ENCODE measurements at regions not wholly inside any gene's neighbourhood (a gene's known extent, or its start where the extent isn't known, plus 50 kb on each side); places are given as distances from the start of the nearest gene placed in this dataset.

DNA sequence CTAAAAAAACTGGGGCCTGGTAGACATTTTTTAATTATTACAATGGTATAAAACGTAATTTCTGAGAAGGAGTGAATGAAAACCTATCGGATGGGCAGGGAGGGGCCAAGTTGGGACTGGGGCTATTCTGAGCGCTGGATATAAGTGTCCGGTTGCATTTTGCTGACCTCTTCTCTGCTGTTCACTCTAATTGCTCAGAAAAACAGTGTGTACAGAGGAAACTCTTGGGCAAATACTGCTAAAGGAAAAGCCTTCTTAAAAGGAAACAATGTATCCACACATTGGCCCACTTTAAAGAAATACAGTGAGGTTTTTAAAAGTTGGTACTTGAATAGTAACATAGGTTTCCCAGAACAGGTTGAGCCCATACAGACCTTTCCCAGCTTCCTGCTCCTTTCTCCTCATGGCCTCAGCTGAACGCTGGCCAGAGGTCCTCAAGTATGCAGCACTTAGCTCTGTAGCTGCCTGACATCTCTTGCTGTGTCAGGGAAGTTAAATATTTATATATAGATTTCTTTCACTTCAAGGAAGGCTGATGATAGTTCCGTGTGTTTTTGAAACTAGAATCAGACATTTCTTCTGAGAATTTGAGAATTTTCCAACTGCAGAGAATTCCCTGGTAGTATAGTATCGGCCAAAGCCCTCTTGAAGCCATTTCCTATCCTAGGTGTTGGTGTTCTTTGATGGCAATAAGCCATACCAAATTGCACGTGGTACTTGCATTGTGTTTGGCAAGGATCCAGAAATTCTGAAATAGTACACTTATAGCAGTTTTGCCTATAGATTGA is 97.1 kb upstream of the SLC4A4 start:
- no peak for DNase-seq (ENCODE audit: low read depth in 3 of 3)

DNA sequence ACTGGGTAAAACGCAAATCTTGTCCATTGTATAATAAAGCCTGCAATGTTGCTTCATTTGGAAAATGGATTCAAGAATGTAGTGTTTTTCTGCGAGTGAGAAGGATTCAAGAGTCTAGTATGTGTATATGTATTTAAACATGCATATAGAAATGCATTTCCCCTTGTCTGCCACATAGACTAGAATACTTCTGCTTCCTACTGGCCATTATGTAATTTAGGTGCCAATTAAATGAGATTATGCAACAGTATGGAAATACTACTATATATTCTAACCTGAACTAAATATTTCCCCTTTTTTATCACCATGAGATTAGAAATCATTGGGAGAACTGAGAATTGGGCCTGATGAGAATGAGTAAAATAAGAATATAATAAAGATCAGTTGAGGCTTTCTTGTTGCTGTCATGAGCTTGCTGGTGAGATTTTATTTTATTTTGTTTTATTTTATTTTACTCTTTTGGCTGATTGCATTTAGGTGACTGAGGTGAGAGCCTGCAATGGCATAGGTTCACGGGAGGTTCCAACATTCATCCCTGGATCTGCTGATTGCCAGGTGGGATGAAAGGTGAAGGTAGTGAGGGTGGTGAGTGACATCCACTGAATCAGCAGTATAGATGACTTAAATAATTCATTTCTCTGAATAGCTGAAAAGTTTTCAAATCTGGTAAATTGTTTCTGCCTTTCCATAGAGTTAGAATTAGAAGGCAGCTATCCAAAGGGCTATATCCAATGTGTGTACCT is 95.6 kb upstream of the SLC4A4 start:
- no peak for DNase-seq (ENCODE audit: low read depth in 3 of 3)

DNA sequence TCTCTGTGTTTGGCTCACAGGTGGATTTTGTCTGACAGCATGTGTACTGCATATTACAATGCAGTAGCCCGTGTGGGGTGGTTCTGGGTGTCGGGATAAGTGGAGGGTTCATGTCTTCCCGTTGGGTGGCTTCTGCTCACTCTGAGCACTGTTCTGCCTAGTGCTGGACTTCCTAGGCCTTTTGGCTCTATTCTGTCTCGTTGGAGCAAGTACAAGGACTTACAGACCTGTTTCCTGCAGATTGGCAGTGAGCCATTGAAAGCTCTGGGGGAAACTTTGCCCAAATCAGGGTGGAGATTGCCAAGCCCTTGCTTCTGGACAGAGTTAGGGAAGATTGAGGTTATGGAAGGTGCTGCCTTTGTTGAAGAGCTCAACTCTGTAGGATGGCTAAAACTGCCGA is 91.1 kb upstream of the SLC4A4 start:
- DNase-seq (ENCODE audit: low read depth in 3 of 3): no peak

DNA sequence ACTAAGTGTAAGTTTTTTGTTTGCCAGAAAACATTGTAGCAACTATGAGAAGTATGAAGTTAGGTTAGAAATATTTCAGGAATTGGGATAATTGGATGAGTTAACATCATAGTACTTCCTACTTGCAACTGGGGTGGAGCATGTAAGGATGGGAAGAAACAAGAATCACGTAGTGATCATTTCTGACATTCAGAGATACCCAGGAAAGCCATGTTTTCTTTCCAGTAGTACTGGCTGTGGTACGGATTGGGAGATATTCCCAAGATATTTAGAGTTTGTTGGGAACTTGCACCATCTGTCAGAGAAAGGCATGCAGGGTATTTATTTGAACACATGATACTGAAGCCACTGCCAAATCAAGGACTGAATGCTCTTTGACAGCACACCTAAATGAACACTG is 87.6 kb upstream of the SLC4A4 start:
- DNase-seq (ENCODE audit: low read depth in 3 of 3): no peak

DNA sequence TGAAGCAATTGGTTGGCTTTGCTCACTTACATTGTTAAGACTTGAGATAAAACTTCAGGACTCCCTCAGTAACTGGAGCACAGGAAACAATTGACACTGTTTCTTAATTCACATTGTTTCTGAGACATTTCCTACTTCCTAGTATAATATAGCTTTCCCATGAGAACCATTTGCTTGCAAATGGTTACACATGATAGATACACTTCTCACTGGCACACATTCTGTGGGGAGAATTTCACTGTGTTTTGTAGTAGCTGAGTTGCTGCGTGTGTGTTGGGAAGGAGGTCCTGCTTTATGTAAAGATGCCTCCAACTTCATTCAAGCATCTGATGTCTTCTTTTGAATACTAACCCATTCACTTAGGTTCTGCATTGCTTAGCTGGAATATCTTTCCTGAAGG is 85.3 kb upstream of the SLC4A4 start:
- DNase-seq (ENCODE audit: low read depth in 3 of 3): no peak

DNA sequence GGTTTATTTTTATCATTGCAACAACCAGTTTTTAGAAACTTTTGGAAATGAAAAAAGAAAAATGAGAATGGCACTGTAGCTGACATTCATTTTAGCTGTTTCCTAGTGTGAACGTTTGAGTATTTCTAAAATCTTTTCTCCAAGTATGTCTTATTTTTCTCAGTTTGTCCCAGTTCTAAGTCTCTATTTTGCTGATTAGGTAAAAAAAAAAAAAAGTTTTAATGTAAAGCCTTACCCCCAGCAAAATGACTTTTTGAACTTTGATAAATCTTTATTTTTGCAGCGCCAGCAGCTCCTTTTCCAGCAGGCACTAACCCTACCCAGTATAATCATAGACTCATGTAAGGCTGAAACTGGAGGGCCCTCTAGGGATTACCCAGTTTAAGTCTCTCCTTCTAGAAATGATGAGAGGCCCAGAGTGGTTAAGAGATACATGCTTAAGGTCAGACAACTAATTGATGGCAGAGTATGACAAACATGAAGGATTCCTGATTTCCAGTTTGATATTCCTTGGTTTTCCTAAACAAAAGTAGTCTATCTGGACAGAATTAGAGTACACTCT is 84.3 kb upstream of the SLC4A4 start:
- no peak for DNase-seq (ENCODE audit: low read depth in 3 of 3)

DNA sequence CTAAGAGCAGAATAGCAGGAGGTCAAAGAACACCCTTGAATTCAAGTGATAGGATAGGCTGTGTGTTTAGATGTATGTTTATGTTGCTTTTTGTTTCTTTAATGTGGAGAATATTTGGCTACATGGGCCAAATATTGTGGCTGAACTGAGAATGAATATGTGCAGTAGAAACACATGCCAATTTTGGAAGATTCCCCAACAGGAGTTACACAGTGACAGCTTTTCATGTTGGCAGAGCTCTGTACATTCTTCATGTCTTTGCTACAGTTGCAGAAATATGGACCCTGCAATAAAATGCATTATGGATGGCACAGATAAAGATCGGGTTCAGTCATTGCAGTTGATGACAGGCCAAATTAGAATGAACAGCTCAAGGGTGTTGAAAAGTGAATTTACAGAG is 82.8 kb upstream of the SLC4A4 start:
- no peak for DNase-seq (ENCODE audit: low read depth in 3 of 3)

DNA sequence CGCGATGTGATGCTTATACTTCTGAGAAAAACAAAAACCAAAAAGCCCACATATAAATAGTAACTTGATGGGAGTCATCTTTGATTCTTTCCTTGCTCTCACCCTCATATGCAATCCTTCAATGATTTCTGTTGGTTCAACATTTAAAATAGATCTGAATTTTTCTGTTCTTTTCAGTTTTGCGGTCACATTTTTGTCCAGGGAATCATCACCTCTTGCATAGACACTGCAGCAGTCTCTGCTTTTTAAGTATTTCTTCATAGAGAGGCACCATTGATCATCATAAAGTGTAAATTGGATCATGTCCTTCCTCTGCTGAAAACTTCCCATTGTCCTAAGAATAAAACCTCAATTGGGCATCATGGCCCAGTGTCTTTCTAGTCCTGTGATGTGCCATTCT is 81.1 kb upstream of the SLC4A4 start:
- DNase-seq (ENCODE audit: low read depth in 3 of 3): no peak

DNA sequence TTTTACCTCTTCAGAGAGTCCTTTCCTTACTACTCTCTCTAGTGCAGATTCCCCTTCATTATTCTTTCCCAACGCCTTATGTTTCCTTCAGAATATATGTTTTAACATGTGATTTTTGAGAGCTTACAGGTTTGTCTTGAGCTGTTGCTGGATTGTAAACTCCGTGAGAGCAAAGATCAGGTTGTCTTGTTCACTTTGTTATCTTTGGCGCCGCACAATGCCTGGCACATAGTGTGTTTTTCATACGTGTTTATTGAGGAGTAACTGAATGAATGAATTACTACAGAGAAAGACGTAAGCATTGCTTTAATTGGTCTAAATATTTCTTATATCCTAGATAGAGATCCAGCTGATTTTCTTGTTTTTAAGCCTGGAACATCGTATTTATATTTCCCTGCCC is 80.5 kb upstream of the SLC4A4 start:
- DNase-seq (ENCODE audit: low read depth in 3 of 3): no peak

DNA sequence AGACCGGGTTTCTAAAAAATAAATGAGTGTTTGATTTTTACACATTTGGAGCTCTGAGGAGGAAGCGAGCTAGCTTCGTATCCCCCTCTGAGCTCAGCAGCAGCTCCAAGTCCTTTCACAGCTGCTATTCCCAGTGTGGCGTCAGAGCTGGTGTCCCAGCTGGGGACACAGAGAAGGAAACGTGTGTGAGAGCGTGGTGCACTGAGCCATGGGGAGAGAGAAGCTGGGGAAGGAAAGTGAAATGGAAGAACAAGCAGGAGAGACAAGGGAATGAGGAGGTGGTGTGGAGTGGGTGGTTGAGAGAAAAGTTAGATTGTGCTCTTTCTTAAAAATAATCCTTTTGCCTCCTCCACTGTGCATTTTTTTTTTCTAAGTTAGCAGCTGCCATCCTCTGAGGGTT is 79.5 kb upstream of the SLC4A4 start:
- no peak for DNase-seq (ENCODE audit: low read depth in 3 of 3)

DNA sequence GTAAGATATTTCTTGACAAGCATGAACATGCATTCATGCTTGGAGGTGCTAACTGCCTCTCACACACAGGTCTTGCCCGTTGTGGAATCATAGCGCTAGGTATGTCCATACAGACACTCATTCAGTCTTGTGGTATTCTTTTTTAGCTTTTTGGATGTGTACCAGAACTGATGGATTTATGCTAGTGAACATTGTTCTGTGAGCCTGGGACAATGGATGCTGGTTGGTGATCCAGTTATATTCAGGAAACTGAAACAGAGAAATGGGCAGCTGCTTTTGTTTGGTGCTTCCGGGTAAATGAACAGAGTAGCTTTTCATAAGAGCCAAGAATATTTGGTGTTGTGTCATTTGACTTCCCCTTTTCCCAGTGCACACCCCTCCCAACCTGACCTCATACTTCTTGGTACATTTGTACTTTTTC is 78.9 kb upstream of the SLC4A4 start:
- no peak for DNase-seq (ENCODE audit: low read depth in 3 of 3)

DNA sequence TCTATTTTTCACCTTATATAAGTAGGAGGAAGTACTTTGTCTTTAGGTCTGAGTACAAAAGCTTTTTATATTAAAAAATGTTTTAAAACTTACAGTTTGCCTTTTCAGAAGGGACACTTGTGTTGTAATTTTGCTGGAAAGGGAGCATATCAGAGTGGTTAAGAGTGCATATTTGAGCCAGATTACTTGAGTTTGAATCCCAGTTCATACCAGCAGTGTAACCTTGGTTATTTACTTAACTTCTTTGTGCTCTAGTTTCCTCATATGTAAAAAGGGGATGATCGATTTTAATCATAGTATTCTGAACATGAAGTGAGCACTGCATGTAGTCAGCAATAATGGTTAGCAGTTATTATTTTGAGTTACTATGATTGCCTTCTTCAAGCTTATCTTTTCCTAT is 78.3 kb upstream of the SLC4A4 start:
- DNase-seq (ENCODE audit: low read depth in 3 of 3): no peak

DNA sequence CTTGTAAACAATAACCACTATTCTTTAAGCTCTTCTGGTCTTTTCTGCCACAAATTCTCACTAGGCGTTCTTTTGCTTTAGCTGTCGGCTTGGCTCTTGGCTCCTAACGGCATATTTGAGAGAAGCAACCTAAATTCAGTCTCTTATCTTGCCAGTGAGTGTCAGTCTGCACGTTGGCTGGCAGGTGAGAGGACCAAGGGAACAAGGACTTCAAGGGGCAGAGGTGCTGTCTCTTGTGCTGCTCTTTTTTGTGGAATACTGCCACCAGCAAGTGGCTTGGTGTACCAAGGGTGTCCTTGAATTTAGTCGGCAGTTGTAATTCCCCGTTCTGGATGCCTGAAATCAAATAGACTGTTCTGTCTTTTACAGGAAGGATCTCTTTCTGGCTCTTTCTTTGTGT is 77.8 kb upstream of the SLC4A4 start:
- DNase-seq (ENCODE audit: low read depth in 3 of 3): no peak

DNA sequence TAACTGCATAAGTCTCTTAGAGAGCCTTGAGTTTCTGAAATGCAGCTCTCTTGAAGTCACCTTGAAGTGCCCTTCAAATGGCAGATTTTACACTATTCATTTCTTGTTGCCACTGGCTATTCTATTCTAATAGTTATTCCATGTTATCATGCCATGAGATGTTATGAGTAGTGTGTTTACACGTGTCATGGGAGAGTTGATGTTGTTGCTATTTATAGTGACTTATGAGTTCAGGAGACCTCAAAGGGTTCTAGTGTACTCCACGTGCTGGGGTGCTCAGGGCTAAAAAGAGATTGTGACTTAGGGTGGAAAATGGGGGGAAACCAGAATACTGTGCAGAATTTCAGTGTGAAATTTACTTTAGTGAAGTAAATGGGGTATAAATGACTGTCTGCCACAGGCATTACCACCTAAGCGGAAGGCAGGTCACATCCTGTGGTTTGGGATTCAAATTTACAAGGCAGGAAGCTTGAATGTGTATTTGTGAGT is 77.1 kb upstream of the SLC4A4 start:
- no peak for DNase-seq (ENCODE audit: low read depth in 3 of 3)

DNA sequence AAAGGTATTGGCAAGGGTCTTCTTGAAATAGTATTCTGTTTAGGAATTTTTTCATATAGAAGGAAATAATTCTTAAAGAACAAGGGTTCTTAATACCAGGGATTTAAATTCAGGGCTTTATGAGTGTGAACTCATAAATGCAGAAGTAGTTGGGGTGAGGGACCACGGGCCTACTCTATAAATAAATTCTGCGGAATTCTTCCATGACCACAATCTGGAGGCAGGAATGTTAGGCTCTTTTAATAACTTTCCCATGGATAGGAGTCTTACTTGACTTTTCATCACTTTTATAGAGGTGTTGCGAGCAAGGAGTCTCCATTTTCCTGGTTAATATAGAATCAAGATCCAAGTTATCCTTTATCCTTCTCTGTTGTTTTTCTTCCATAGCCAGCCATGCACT is 76.7 kb upstream of the SLC4A4 start:
- DNase-seq (ENCODE audit: low read depth in 3 of 3): no peak

DNA sequence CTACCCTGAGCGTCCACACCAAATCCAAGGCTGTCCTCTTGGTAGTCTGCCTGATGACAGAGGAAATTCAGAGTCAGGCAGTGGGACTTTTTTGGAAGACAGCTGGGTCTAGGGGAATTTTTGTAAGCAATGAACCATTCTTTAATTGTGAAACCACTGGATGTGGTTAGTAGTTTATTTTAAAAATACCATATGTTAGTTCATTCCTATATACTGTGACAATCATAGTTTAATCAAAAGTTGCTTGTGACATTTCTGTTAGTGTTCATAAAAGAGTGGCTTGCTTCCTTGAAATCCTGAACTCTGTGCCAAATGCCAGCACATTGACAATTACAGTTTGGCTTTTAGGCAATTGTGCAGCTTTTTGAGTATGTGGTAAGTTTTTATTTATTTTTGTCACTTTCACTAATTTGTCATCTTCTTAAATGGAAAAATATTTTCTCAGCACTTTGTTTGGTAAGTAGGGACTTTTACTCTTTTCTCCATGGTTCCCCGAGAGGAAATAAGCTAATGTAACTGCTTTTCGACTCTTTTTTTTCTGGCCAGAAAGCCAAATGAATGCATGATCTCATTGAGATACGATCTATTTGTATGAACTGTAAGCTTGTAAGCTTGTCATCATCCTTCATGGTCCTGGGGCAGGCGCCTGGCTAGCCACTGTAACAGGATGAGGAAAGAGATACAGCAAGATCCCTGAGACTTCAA is 72.6 kb upstream of the SLC4A4 start:
- no peak for DNase-seq (ENCODE audit: low read depth in 3 of 3)

DNA sequence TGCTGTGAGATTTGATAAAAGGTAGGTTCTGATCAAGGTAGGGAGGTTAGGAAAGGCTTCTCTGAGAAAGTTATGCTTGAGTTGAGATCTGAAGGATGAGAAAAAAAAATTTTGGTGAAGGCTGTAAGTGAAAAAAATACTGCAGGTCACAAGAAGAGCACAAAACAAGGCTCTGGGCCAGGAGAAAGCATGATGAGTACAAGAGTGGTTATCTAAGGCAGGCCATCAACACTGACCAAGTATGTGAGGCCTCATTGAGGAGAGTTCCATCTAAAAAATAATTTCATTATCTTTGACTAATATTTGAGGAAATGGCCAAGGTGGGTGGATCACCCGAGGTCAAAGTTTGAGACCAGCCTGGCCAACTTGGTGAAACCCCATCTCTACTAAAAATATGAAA is 71.6 kb upstream of the SLC4A4 start:
- no peak for DNase-seq (ENCODE audit: low read depth in 3 of 3)

DNA sequence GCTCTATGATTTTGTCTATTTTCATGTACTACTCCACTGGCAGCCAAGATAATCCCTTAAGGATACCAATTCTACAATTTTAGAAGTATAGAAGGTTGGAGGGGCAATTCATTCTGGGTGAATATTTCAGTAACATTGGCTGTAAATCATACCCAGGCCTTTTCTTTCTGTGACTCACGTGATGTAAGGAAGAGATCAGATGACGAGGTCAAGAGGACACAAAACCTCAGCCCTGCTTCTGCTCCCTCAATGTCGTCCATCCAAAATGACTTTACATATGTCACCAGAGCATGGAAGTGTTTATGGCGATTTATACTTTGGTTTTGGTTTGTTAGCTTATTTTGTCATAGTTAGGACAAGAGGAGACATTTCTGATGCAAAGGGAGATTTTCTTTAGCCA is 70.7 kb upstream of the SLC4A4 start:
- DNase-seq (ENCODE audit: low read depth in 3 of 3): no peak

DNA sequence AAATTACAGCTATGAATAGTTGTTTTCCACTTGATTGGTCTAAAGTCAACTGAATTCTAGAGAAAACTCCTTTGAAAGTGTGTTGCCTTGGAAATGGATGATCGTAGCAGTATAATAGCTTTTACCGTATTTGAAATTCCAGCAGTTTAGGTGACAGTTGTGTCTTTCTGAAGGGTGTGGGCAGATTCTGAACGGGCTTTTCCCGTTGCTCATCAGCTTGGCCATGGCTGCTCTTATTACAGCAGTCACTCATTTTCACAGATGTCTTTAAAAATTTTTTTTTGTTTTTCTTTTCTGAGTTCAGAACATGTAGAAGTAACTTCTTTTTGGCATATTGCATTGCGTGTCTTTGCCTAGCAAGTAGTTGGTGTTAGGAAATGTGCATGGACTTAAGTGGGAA is 69.6 kb upstream of the SLC4A4 start:
- DNase-seq (ENCODE audit: low read depth in 3 of 3): no peak

DNA sequence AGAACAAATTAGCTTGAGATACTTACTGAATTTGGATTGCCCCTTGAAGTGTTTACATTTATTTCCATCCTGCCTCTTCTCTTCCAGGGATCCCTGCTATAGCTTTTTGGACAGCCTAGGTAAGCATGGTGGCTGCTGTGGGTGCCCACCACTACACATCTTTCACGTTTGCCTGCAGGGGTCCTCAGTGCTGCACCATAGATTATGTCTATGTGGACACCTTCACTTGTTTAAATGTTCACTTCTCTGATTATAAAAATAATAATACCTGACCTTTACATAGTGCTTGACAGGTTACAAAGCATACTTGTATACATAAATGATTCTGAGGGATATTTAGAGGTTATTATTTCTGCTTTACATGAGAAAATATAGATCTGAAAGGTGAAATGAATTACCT is 67.9 kb upstream of the SLC4A4 start:
- DNase-seq (ENCODE audit: low read depth in 3 of 3): no peak

DNA sequence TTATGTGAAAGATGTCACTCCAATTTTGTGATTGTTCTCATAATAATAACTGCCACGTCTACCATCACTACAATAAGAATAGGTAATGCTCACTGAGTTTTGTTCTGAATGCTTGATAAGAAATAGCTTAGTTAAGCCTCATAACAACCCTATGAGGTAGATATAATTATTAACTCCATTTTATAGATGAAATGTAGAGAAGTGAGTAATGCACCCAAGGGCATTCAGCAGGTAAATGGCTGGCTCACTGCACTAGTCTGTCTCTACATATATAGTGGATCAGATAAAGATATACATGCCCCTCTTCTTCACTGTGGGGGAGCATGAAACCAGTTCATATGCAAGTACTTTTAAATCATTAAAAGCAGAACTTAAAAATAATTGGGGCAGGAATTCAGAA is 65.8 kb upstream of the SLC4A4 start:
- DNase-seq (ENCODE audit: low read depth in 3 of 3): no peak

DNA sequence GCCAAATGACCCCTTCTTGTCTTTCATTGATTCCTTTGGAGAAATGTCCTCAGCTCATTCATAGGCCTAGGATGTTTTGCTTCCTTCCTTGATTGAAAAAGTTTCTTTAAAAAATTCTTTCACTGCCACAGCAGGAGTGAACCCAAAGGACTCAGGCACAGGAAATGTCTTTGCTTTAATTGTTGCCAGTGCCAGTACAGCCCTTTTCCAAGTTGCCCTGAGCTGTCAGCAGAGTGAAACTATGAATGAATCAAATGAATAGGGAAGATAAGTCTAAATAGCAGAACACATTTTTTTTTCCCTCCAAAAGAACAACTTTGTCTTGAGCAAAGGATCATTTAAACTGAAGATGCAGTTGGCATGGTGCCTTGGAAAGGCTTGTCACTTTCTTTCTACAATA is 63.8 kb upstream of the SLC4A4 start:
- DNase-seq (ENCODE audit: low read depth in 3 of 3): no peak
